Muscle layer of duodenum (tissue), 2 donors: ENCODE measurements at regions not wholly inside any gene's neighbourhood (a gene's known extent, or its start where the extent isn't known, plus 50 kb on each side); places are given as distances from the start of the nearest gene placed in this dataset.
"Not testable (repeated sequence)": the region's sequence is repeated elsewhere in the genome, so short reads cannot be mapped to it uniquely, and the experiment has no call there.

Experiments
- H3K27ac ChIP-seq: one replicate; pipeline ENCODE4 v1.7.0; 2013; ENCODE audit warnings: mild to moderate bottlenecking, low read length
- H3K27me3 ChIP-seq: one replicate; pipeline ENCODE4 v1.7.0; 2013; ENCODE audit warnings: low read depth, mild to moderate bottlenecking, control low read depth, low read length
- H3K36me3 ChIP-seq, 2 donors: one replicate each; pipeline ENCODE4 v1.7.0; 2013; ENCODE audit warnings: low read length in 2 of 2, control low read depth in 1 of 2, mild to moderate bottlenecking in 1 of 2; ENCODE audit not compliant: insufficient read depth in 2 of 2, control insufficient read depth in 1 of 2
- H3K4me1 ChIP-seq, 2 donors: one replicate each; pipeline ENCODE4 v1.7.0; 2013; ENCODE audit warnings: low read length in 2 of 2, mild to moderate bottlenecking in 2 of 2, control low read depth in 1 of 2, moderate library complexity in 1 of 2; ENCODE audit not compliant: insufficient read depth in 2 of 2, control insufficient read depth in 1 of 2
- H3K4me3 ChIP-seq, 2 donors: one replicate each; pipeline ENCODE4 v1.7.0; 2013; ENCODE audit warnings: low read length in 2 of 2, low read depth in 1 of 2, mild to moderate bottlenecking in 1 of 2
- H3K9me3 ChIP-seq, 2 donors: one replicate each; pipeline ENCODE4 v1.7.0; 2013; ENCODE audit warnings: low read length in 2 of 2, control low read depth in 1 of 2, mild to moderate bottlenecking in 1 of 2; ENCODE audit not compliant: control insufficient read depth in 1 of 2
- donor health status: healthy.

GRCh38 chr3:191644291-191644690 is 183.3 kb downstream of the PYDC2 start:
- Histone ChIP-seq H3K27ac (no peak overlapping the region), H3K4me1 (no peaks in the 10 kb centered on the region), H3K4me3 (no peak overlapping the region), H3K27me3 (no peaks in the 10 kb centered on the region), H3K9me3 (peaks cover 3 to 4% of the 10 kb centered on the region in 2 donors), H3K36me3 (no peaks in the 10 kb centered on the region)

GRCh38 chr3:191646242-191646641 is 185.3 kb downstream of the PYDC2 start:
- no peaks in the 10 kb centered on the region for H3K27me3 ChIP-seq
- H3K9me3 ChIP-seq = peaks cover 3 to 4% of the 10 kb centered on the region in 2 donors
- H3K4me1 ChIP-seq = no peaks in the 10 kb centered on the region
- H3K36me3 ChIP-seq = no peaks in the 10 kb centered on the region
- no peak overlapping the region for H3K27ac ChIP-seq
- H3K4me3 ChIP-seq = no peak overlapping the region

- Histone ChIP-seq H3K4me1 (no peaks in the 10 kb centered on the region), H3K27ac (no peak overlapping the region), H3K27me3 (no peaks in the 10 kb centered on the region), H3K9me3 (peaks cover 4 to 9% of the 10 kb centered on the region in 2 donors), H3K36me3 (no peaks in the 10 kb centered on the region), H3K4me3 (no peak overlapping the region)
These were observed 187.8 kb downstream of the PYDC2 start for GRCh38 chr3:191648787-191649186.

DNA sequence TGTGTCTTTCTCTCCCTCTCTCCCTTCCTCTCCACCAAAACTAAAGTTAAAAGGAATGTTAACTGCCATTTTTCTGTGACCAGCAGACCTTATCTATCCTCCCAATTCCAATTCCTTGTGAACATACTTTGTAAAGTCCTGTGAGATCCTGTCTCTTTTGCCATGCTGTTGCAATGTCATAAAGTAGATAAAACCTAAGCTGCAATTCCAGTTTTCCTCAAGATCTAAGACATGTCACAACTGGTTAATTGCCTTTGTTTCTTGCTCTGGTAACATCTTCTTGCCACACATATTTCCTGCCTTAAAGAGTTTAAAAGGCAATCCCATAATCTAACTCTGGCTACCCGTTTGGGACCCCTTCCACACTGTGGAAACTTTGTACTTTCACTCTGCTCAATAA is 188.7 kb downstream of the PYDC2 start:
- Histone ChIP-seq H3K4me1 (no peaks in the 10 kb centered on the region), H3K27me3 (no peaks in the 10 kb centered on the region), H3K9me3 (peaks cover 0 to 9% of the 10 kb centered on the region in 2 donors), H3K27ac (no peak overlapping the region), H3K36me3 (no peaks in the 10 kb centered on the region), H3K4me3 (no peak overlapping the region)

GRCh38 chr3:191658781-191659419 is 197.9 kb downstream of the PYDC2 start:
- H3K36me3 ChIP-seq, H3K4me1 ChIP-seq, H3K4me3 ChIP-seq, H3K9me3 ChIP-seq, H3K27ac ChIP-seq, H3K27me3 ChIP-seq: not testable (repeated sequence)

- not testable (repeated sequence) for H3K4me1 ChIP-seq, H3K9me3 ChIP-seq, H3K27ac ChIP-seq, H3K27me3 ChIP-seq, H3K4me3 ChIP-seq, H3K36me3 ChIP-seq
These were observed 201.2 kb downstream of the PYDC2 start for GRCh38 chr3:191662150-191662549.

- H3K27me3 ChIP-seq = no peaks in the 10 kb centered on the region
- no peaks in the 10 kb centered on the region for H3K36me3 ChIP-seq
- no peaks in the 10 kb centered on the region for H3K4me1 ChIP-seq
- no peak overlapping the region for H3K4me3 ChIP-seq
- H3K9me3 ChIP-seq = no peaks in the 10 kb centered on the region
- H3K27ac ChIP-seq = no peak overlapping the region
These were observed 220.1 kb downstream of the PYDC2 start for GRCh38 chr3:191680989-191681597.

DNA sequence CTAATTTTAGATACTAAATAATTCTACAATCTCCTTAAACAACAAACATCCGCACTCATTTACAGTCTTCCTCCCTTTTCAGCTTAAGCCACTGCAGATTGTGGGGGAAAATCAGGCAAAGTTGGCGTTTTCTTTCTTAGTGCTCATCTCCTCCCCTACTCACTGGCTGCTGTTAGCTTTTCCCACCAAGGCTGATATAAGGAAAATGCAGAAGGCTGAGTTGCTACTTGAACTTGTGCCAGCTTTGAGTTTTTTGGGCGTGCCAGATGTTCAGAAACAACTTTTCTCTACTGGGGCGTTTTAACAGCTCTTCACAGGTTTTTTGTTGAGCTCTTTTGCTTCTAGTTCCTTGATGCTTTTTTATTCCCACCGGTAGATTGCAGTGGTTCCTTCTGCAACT is 222.0 kb downstream of the PYDC2 start:
- Histone ChIP-seq H3K27me3 (no peaks in the 10 kb centered on the region), H3K4me1 (no peaks in the 10 kb centered on the region), H3K4me3 (no peak overlapping the region), H3K9me3 (no peaks in the 10 kb centered on the region), H3K36me3 (no peaks in the 10 kb centered on the region), H3K27ac (no peak overlapping the region)

- Histone ChIP-seq H3K4me1 (no peaks in the 10 kb centered on the region), H3K4me3 (no peak overlapping the region), H3K27me3 (no peaks in the 10 kb centered on the region), H3K9me3 (no peaks in the 10 kb centered on the region), H3K27ac (no peak overlapping the region), H3K36me3 (no peaks in the 10 kb centered on the region)
These were observed 225.7 kb downstream of the PYDC2 start for GRCh38 chr3:191686626-191687025.

DNA sequence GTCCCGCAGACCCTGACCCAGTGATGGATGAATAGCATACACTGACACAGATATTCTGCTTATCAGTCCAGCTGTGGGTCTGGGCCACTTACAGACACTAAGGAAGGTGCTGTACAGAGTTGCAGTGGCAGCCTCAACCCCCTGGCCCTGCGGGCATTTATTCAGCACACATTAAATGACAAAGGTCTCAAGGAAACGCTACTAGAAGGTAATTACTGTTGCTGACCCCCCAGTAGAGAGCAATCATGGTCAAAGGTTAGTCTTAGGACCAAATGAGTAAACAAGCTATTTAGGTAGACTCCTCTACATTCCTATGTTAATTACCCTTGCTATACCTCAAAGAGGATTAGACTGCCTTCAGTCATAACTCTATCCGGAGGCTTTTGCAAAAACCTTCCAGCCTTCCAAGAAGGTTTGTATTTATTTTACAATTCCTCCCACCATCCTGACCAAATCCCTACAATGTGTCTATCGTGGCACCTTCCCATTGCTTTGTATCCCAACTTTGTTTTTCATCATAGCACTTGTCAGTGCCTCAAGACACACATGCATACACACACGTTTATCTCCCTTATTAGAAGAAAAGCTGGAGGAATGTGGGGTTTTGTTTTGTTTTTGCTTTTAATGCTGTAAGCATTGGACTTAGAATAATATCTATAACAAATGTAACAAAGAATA is 227.9 kb downstream of the PYDC2 start:
- H3K36me3 ChIP-seq = no peaks in the 10 kb centered on the region
- H3K27me3 ChIP-seq = no peaks in the 10 kb centered on the region
- H3K27ac ChIP-seq = no peak overlapping the region
- no peak overlapping the region for H3K4me3 ChIP-seq
- no peaks in the 10 kb centered on the region for H3K4me1 ChIP-seq
- no peaks in the 10 kb centered on the region for H3K9me3 ChIP-seq

- not testable (repeated sequence) for H3K27ac ChIP-seq, H3K27me3 ChIP-seq, H3K4me3 ChIP-seq, H3K9me3 ChIP-seq, H3K4me1 ChIP-seq, H3K36me3 ChIP-seq
These were observed 230.2 kb downstream of the PYDC2 start for GRCh38 chr3:191691184-191691583.
